NCI-H1436 treated with DMSO at 0.1 percent for 48 hours (cell line): ENCODE measurements at regions not wholly inside any gene's neighbourhood (a gene's known extent, or its start where the extent isn't known, plus 50 kb on each side); places are given as distances from the start of the nearest gene placed in this dataset.

ENCODE experiments used
- DNase-seq: peaks from one replicate; lab custom pipeline; 2025; lab: John Stamatoyannopoulos, UW

DNA sequence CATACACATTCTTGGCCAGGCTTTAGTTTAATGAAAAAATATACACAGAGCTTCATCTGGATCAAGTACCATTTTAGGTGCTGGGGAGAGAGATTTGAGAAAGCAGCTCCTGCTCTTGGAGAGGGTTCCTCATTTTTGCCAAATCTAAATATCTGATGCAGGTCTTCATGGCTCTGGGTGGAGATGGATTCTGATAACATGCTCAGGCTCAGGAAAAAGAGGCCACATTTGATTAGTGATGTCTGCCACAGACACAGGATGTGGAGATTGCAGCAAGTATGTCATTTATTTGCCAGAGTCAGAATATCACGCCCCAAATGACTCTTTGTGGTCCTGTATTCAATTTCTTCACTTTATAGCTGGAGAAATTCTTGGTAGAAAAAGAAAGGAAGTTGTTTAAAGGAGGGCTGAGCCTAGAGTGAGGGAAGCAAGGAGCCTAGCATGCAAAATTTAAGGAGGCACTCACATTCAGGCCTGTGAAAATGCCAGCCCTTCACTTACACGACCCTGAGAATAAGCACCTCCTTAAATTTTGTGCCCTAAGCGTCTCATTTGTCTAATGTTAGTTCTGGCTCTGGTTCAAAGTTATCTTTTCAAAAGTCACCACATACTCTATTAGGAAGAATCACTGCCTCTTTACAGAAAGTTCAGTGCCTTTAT lies 492.9 kb upstream of the TBX3 start:
- no peak for DNase-seq

DNA sequence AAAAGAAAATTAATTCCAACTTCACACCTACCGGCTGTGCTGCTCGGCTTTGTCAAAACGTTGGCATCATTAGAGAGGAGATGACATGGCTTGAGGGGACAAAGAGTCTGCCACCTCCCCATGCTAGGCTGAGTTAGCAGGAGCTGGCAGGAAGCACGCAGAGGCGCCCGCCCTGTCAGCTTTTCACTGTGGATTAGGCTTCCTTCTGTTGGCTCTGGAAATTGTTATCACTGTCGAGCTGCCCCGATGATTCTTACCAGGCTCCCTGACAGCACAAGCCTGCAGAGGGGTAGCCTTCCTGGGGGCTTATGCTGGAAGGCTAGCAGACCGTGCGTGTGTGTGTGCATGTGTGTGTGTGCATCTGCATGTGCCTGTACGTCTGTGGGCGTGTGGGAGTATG lies 490.9 kb upstream of the TBX3 start:
- DNase-seq: no peak

DNA sequence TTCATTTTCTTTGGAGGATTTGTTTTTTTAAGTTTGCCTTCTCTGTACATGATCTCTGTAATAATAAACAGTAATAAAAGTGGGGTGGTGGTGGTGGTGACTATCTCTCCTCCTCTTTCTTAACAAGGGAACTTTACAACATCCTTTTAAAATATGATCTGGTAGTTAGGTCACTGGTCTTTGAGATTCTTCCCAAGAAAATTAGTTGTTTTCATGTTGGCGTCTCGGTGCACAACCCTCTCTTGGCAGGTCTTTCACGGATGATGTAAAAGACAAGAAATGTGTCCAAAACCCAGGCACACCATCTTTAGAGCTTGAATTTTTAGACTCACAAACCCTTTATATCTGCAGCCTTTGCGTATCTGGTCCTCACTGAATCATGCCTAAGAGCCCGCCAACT lies 488.5 kb upstream of the TBX3 start:
- DNase-seq: no peak

DNA sequence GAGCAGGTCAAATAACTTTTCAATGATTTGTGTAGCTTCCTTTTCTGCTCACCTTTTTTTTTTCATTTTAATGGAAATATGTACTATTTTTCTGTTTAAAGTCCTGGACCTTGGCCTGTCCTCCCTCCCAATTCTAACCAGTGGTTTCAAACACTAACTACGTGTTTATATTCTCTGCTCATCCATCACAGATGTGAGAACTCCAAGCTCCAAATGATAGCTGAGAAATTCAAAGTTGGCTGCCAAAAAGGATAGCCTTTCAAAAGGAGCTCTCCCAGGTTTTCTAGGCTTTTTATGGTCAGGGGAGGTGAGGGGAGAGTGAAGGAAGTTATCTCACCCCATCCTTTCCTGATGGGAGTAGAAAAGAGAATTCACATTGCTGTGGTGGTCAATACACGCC lies 486.0 kb upstream of the TBX3 start:
- no peak for DNase-seq

DNA sequence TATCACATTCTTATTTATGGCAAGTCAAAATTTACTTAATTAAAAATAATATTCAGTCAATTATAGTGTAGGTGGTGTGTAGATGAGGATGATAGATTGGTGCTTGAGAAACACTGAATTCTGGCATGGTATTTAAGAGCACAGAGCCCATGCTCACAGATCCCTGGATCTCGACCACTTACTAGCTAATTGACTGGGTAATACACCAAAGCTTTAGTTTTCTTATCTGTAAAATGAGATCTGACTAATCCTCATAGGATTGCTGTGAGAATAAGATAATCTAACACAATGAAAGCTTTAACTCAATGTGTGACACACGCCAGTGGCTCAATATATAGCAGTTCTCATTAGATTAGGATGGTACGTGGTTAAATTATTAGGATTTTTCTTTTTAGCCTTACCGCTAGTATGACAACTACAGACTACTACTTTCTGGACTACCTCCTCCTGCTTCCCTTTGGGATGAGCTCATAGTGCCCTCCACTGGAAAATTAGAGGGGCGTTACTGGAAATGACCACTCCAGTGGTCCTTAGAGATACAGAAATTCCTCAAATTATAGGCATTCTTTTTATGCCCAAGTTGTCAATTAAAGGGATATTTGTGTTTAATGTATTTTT lies 482.8 kb upstream of the TBX3 start:
- DNase-seq: no peak

DNA sequence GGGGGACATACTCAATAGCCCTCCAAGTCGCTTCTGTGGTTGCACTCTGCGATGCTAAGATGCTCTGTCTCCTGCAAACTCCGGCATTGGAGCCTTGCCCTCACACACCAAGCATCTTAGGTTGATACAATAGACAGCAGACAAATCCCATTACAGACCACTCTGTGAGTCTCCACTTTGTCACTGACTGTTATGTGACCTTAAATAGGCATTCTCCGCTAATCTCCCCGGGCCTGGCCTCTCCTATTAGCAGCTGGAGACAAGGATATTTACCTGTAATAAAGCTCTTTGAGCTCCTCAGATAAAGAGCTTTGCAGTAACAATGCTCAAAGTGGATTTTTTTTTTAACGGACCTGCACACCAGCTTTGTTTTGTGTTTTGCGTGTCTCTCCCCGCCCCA lies 479.7 kb upstream of the TBX3 start:
- no peak for DNase-seq

DNA sequence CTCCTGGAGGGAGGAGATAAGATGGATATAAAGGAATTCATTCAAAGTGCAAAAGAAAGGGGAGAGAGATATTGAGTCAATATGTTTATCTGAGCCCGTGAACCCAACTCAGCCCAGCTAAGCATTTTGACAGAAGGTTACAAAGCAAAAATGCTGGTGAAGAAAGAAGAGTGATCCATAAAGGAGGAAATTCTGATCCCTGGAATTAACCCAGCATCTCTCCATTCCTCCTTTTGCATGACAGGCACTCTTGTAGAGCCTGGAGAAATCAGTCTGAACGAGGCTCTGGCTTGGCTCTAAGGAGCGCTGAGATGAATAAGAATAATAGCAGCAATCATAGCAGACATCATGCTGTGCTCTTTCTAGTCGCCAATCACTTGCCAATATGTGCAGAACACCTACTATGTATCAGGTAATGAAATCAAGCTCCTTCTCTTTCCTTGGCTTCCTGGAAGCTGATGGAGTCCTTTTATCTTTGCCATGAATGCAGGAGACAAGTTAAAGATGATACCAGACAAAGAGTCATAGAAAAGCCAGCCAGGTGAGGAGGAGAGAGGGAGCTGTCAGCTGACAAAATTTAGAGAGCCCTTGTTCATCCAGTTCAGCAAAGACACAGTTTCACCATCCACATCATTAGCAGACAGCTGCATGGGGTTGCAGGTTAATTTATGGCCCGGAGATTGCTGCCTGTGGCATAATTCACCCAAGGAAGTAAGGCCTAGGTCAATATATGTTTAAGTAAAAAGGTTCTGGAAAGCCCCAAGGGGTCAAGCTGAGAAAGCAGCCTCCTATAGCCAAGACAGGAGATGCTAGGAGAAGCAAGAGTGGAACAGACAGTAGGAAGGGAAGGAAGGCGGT lies 476.5 kb upstream of the TBX3 start:
- DNase-seq: no peak

DNA sequence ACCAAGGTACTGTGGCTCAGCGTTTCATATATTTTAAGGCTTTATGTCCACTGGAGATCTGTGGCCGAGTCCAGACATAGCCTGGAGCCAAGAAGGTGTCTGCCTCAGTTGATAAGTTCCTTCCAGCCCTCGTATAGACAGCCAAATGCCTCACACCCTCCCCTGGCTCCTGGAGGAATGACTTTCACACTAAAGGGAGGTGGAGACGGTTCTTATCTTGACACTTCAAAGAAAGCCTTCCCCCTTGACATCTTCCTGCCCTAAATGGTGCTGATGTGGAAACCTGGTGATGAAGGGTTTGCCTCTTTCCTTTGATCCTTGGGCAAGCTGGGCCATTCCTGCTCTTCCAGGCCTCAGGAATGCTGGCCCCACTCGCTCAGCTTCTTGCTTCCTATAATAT lies 474.8 kb upstream of the TBX3 start:
- no peak for DNase-seq

DNA sequence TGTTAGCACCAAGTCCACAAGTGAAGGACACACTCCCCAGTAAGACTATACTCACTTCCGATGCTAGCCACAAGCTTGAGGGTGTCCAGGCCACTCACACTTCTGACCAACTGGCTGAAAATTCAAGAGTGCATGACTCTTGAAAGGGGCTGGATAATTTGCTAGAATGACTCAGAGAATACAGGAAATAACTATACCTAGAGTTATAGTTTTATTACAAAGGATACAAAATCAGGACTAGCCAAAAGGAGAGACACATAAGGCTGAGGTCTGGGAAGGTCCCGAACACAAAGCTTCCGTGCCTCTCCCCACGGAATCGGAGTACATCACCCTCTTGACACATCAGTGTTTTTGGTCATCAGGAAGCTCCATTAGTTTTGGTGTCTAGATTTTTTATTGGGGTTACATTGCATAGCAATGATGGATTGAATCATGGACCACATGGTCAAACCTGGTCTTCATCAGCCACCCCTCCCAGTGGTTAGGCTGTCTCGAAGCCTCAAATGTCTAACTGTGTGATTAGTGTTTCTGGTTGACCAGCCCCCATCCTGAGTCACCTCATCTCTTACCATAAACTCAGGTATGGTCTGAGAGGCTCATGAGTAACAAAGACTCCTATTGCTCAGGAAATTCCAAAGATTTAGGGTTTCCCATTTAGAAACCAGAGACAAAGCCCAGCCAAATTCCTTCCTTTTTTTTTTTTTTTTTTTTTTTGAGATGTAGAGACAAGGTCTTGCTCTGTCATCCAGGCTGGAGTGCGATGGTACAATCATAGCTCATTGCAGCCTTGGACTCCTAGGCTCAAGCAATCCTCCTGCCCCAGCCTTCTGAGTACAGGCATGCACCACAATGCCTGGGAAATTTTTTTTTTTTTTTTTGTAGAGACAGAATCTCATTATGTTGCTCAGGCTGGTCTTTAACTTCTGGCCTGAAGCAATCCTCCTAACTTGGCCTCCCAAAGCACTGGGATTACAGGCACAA lies 472.0 kb upstream of the TBX3 start:
- no peak for DNase-seq

DNA sequence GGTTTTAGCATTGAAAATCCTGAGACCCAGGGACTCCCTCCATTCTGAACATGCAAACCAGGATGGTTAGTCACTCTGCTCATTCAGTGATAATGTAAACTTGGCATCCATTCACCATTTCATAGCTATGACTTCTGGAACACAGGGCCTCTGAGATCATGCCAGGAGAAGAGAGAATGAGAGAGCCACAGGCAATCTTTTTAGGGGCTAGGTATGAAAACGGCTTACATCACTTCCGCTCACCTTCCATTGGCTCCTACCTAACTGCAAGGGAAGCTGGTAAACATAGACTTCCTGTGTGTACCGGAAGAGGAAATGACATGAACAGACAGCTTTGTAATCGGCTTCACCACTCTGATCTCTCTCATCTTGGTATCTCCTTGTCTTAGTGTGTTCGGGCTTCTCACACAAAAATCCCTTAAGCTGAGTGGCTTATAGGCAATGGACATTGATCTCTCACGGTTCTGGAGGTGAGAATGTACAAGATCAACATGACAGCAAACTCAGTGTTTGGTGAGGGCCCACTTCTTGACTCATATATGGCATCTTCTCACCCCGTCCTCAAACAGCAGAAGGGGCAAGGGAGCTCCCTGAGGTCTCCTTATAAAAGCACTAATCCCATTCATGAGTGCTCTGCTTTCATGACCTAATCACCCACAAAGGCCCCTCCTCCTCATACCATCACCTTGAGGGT lies 465.9 kb upstream of the TBX3 start:
- no peak for DNase-seq

DNA sequence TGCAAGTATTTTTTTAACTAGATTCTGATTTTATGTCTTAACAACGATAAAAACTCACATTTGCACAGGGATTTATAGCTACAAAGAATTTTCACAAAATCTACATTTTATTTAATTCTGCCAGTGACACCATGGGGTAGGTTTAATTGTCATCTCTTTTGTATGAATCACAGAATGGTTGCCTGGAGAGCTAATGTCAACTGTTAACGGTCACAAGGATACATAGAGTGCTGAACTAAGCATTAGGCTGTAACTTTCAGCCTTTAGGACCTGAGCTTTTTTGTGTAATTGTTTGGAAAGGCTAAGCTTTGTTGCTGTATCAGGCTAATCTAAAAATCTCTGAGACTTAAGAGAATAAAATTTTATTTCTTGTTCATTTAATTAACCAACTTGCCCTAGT lies 465.3 kb upstream of the TBX3 start:
- DNase-seq: no peak

DNA sequence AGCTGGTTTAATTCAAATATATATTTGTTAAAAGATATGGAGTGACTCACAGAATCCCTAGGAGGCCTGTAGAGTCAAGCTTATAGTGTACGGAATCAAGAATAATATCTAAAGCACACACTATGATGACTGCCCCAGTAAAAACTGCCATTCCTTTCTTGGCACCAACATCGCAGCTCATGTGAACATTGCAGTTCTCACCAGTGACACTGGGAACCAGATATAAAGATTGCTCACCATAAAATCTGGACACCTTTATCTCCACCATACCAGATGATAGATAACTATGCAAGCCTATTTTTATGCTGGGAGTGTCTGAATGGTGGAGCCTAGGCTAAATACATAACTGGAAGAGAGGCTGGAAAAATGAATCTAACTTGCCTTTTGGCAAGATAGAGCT lies 463.9 kb upstream of the TBX3 start:
- DNase-seq: no peak

DNA sequence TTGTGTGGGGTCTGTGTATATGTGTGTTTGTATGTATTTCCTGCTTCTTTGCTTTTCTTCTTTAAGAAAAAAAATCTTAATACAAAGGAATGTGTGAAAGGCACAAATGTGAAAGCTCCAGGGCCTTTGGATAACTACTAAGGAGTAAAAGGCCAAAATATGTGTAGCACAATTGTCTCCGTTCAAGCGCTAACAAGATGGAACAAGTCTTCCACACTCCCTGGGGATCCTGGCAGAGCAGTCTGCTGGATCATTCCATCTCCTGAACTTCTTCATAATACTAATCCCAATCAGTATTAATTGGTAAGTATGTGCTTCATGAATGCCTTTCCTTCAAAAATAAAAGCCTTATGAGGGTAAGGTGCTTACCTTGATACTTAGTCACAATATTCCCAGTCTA lies 462.5 kb upstream of the TBX3 start:
- DNase-seq: no peak

DNA sequence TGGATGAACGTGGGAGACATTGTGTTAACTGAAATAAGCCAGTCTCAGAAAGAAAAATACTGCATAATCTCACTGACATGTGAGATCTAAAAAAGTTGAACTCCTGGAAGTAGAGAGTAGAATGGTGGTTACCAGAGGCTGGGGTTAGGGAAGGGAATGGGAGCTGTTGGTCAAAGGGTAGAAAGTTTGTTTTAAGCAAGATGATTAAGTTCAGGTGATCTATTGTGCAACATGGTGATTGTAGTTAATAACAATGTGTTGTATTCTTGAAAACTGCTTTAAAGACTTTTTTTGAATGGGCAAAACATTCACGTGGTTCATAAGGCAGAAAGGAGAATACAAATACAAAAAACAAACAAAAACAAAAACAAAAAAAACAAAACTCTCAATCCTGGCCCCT lies 460.4 kb upstream of the TBX3 start:
- DNase-seq: no peak

DNA sequence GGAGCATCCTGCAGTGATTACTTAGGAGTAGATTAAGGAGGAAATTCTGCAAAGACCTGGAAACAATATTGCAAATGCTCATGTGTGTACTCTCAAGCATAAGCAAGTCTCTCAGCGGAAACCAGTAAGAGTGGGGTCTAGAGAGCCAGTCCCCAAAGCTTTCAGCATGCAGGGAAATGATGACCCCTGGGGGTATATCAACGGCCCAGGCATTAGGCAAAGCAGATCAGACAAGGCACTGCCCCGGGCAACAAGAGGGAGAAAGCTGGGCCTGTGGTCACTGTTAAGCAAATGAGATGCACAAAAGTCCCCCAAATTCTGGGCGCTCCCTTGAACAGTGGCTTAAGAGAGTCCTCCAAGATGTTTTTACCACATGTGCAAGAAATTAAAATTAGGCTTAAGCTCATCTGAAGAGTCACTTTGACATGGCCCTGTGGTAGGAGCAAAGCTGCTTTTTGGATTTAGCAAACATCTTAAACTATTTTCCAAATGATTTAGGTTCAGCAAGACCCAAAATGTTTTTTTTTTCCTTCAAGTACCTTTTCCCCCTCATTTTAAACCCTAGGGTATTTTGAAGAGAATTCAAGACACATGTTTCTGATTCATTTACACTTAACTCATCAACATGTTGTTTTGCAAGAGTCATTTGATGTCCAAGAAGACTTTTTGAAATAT lies 457.1 kb upstream of the TBX3 start:
- DNase-seq: no peak

DNA sequence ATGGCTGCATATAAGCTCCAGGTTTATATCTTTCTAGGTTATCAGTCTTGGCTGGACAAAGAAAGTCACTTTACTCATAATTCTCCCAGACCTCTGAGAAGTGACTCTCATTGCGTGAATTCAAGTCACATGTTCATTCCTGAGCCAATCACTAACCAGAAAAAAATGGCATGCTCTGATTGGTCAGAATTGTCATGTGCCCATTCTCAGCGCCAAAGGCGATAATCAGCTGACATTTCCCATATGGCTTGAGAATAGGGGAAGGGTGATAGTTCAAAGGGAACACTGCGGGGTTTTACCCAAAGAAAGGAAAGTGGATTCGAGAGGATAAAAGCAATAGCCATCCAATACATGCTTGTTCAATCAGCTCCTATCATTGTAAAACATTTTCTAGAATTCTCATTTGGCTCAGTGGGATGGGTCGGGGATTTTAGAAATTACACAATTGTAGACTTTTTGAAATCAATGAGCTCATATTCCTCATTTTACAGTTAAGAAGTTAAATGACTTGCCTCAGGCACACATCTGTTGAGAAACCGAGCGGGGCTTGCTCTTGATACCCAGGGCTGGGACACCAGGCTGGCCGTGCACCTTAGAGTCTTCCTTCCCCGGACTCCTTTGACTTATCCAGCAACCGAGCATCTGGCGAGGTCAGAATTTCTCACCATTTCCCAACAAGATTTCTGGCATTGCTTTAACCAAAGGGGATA lies 454.0 kb upstream of the TBX3 start:
- DNase-seq: no peak

DNA sequence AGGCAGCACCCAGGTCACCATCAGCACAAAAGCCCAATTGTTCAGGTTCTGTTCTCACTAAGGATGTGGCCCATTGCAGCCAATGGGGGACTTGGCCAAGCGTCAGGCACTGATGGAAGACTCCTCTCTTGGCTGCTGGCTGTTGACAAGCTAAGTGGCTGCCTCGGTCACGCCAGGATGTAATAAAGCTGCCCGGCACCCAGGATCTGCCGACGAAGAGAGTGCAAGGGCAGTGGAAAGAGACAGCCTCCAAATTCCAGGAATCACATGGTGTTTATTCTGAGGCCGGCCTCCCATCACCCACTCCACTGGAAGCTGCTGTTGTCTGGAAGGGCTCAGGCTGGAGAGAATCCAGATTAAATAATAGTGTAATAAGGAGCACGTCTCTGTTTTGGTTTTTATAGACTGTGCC lies 451.8 kb upstream of the TBX3 start:
- no peak for DNase-seq

DNA sequence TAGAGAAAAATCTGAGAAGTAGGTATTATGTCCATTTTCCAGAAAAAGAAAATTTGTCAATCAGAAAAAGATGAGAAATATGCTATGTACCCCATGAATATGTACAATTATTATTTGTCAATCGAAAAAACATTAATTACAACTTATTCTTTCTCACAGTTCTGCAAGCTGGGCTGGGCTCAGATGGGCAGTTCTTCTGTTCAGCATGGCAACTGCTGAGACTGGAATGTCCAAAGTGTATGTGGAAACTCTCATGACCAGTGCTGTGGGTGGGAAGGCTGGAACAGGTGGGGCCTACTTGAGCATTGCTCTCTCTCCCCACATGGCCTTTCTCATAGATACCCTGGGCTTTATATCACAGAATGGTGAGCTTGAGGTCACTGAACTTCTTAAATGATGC lies 450.3 kb upstream of the TBX3 start:
- DNase-seq: no peak

DNA sequence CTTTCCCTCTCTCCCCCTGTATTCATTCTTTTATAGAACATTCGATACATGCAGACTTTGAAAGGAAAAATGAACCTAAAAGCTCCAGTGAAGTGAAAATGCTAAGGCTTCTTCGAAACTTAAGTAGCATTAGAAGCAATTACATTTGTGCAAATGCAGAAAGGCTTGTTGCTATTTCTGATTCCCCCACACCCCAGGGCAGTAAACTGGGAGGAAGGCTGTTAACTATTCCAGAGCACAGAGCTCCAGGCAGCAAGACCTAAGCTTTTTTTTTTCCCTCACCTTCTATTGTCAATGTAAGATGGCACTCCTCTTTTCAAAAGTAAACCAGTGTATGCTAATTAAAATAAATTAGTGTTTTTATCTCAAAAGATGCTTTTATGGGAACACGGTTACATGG lies 448.9 kb upstream of the TBX3 start:
- no peak for DNase-seq

DNA sequence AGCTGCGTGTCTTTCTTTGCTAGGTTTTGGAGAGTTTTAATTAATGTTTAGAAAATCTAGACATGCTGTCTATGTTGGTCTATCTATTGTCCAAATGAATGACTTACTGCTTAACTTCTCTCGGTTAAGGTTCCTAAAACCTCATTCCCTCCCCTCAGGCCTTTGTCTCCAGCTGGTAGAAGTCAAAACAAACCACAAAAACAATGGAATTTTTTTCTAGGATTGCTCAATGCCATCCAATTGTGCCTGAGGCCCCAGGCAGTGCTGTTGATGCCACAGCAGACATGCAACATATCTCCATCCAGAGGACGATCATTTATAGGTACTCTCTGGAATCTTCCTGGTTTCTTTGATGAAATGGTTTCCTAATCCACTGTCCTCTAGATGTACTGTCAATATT lies 448.2 kb upstream of the TBX3 start:
- DNase-seq: no peak
